ENCODE measurements at regions not wholly inside any gene's neighbourhood (a gene's known extent, or its start where the extent isn't known, plus 50 kb on each side); places are given as distances from the start of the nearest gene placed in this dataset.

GRCh38 chr9:14445946-14446345 is 132.0 kb upstream of the NFIB start:
- Histone ChIP-seq H3K4me1 (no peaks in the 10 kb centered on the region), H3K4me3 (no peak overlapping the region), H3K9me3 (no peaks in the 10 kb centered on the region), H3K27me3 (no peaks in the 10 kb centered on the region), H3K27ac (no peak overlapping the region), H3K36me3 (no peaks in the 10 kb centered on the region)
- ATAC-seq (no peak), DNase-seq (no peak)
- TF ChIP-seq POLR2A (IDR thresholded peaks at IDR 0.05), result no peak
- TF ChIP-seq, protein P1, sequence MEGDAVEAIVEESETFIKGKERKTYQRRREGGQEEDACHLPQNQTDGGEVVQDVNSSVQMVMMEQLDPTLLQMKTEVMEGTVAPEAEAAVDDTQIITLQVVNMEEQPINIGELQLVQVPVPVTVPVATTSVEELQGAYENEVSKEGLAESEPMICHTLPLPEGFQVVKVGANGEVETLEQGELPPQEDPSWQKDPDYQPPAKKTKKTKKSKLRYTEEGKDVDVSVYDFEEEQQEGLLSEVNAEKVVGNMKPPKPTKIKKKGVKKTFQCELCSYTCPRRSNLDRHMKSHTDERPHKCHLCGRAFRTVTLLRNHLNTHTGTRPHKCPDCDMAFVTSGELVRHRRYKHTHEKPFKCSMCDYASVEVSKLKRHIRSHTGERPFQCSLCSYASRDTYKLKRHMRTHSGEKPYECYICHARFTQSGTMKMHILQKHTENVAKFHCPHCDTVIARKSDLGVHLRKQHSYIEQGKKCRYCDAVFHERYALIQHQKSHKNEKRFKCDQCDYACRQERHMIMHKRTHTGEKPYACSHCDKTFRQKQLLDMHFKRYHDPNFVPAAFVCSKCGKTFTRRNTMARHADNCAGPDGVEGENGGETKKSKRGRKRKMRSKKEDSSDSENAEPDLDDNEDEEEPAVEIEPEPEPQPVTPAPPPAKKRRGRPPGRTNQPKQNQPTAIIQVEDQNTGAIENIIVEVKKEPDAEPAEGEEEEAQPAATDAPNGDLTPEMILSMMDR (IDR thresholded peaks at IDR 0.05), result no peak
- WGBS (ENCODE audit: insufficient coverage, low coverage, low lambda C conversion rate, missing lambda C conversion rate), result 55% methylated on average over 3 of the region's 3 CpGs
- intact Hi-C loops (cut with DNase I), result no loop called here

DNA sequence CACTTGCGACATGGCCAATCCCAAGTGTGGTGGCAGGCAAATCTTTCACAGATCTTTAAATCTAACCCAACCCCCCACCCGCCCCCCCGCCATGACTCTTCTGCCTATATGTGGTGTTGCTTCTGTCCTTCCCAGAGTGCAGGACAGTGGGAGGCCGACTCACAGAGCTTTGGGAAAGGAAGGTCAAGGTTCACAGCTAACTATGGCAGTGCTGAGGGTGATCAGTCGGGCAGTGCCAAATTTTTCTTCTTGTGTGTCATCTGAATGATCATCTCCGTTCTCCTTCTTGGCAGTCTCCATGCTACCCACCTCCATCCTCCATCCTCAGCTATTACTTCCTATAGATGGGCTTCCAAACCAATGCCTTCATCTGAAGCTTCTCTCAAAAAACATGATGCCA is 129.0 kb upstream of the NFIB start:
- Histone ChIP-seq H3K27me3 (no peaks in the 10 kb centered on the region), H3K4me1 (no peaks in the 10 kb centered on the region), H3K27ac (no peak overlapping the region), H3K4me3 (no peak overlapping the region), H3K9me3 (no peaks in the 10 kb centered on the region), H3K36me3 (no peaks in the 10 kb centered on the region)
- intact Hi-C loops (cut with DNase I), result no loop called here
- 60% methylated on average over 5 of the region's 6 CpGs for WGBS (ENCODE audit: insufficient coverage, low coverage, low lambda C conversion rate, missing lambda C conversion rate)
- DNase-seq (no peak), ATAC-seq (no peak)
- no peak for TF ChIP-seq POLR2A (IDR thresholded peaks at IDR 0.05)
- TF ChIP-seq, protein P1 (IDR thresholded peaks at IDR 0.05), result no peak

GRCh38 chr9:14441976-14442651 is 128.2 kb upstream of the NFIB start:
- no peak for ATAC-seq
- H3K27ac ChIP-seq, result no peak overlapping the region
- no peaks in the 10 kb centered on the region for H3K36me3 ChIP-seq
- H3K9me3 ChIP-seq, result no peaks in the 10 kb centered on the region
- TF ChIP-seq POLR2A (IDR thresholded peaks at IDR 0.05), result no peak
- TF ChIP-seq, protein P1 (IDR thresholded peaks at IDR 0.05), result no peak
- H3K4me1 ChIP-seq, result no peaks in the 10 kb centered on the region
- 64% methylated on average over 5 of the region's 10 CpGs for WGBS (ENCODE audit: insufficient coverage, low coverage, low lambda C conversion rate, missing lambda C conversion rate)
- H3K4me3 ChIP-seq, result no peak overlapping the region
- intact Hi-C loops (cut with DNase I), result no loop called here
- no peaks in the 10 kb centered on the region for H3K27me3 ChIP-seq
- no peak for DNase-seq

DNA sequence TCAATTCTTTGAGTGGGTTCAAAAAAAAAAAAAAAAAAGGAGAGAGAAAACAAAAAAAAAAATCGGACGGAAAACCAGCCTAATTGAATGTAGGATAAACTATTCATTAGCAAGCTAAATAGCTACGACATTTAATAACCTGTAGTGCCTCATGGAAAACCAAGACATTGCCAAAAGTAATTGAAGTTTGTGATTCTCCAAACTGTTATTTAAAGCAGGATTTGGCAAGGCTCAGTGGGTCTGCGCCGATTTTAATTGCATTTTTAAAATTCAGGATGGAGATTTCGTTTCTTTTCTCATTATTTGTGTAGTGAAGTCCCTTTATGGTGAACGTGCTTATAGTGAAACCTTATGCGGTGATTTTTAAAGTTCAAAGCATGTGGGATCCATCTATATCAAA is 127.2 kb upstream of the NFIB start:
- DNase-seq (no peak), ATAC-seq (no peak)
- Histone ChIP-seq H3K27me3 (no peaks in the 10 kb centered on the region), H3K9me3 (no peaks in the 10 kb centered on the region), H3K27ac (no peak overlapping the region), H3K4me1 (no peaks in the 10 kb centered on the region), H3K36me3 (no peaks in the 10 kb centered on the region), H3K4me3 (no peak overlapping the region)
- TF ChIP-seq, protein P1 (IDR thresholded peaks at IDR 0.05), result no peak
- no peak for TF ChIP-seq POLR2A (IDR thresholded peaks at IDR 0.05)
- intact Hi-C loops (cut with DNase I), result no loop called here
- WGBS (ENCODE audit: insufficient coverage, low coverage, low lambda C conversion rate, missing lambda C conversion rate), result 76% methylated on average over 8 of the region's 8 CpGs

DNA sequence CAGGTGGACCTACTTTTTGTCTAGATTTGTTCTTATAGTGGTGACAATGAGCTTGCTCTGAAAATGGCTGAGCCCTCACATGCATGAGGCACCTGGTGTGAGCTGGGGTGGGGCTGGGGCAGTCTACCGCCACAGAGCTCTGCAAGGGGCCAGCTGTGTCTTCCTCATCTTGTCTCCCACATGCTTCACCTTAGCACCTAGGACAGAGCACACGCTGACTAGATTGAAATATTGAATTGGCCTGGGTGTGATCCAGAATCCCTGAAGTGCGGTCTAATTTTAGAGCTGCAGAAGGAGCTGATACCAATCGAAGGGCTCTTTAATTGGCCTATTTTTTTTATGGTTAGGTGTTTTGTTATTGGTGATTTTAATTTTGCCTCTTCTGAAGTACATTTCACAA is 126.1 kb upstream of the NFIB start:
- no peak overlapping the region for H3K27ac ChIP-seq
- WGBS (ENCODE audit: insufficient coverage, low coverage, low lambda C conversion rate, missing lambda C conversion rate), result 70% methylated on average over 2 of the region's 4 CpGs
- no peak for TF ChIP-seq POLR2A (IDR thresholded peaks at IDR 0.05)
- TF ChIP-seq, protein P1 (IDR thresholded peaks at IDR 0.05), result no peak
- H3K27me3 ChIP-seq, result no peaks in the 10 kb centered on the region
- DNase-seq (no peak), ATAC-seq (no peak)
- no peaks in the 10 kb centered on the region for H3K9me3 ChIP-seq
- H3K4me1 ChIP-seq, result no peaks in the 10 kb centered on the region
- intact Hi-C loops (cut with DNase I), result no loop called here
- H3K36me3 ChIP-seq, result no peaks in the 10 kb centered on the region
- no peak overlapping the region for H3K4me3 ChIP-seq
